Mesodermal cell (in vitro differentiated cells): ENCODE measurements at regions not wholly inside any gene's neighbourhood (a gene's known extent, or its start where the extent isn't known, plus 50 kb on each side); places are given as distances from the start of the nearest gene placed in this dataset.

Experiments
- H3K27ac ChIP-seq: 2 replicates; pipeline ENCODE4 v1.7.0; 2013; ENCODE audit warnings: mild to moderate bottlenecking, low read depth, low read length, moderate library complexity; ENCODE audit not compliant: severe bottlenecking
- H3K36me3 ChIP-seq: 2 replicates; pipeline ENCODE4 v1.7.1; 2013; ENCODE audit warnings: mild to moderate bottlenecking, low read length, moderate library complexity; ENCODE audit not compliant: control insufficient read depth, insufficient read depth
- H3K4me1 ChIP-seq: one replicate; pipeline ENCODE4 v1.7.1; 2013; ENCODE audit warnings: mild to moderate bottlenecking, low read length; ENCODE audit not compliant: insufficient read depth, control insufficient read depth, poor library complexity, severe bottlenecking
- H3K4me3 ChIP-seq: 2 replicates; pipeline ENCODE4 v1.7.0; 2013; ENCODE audit warnings: low read length, control low read depth, mild to moderate bottlenecking; ENCODE audit not compliant: insufficient read depth, poor library complexity, severe bottlenecking; ENCODE audit errors: extremely low read depth
- H3K9me3 ChIP-seq: 2 replicates; pipeline ENCODE4 v1.7.1; 2013; ENCODE audit warnings: mild to moderate bottlenecking, low read length, moderate library complexity; ENCODE audit not compliant: control insufficient read depth
- WGBS, 2 experiments: methylation state at CpG; one replicate each; pipeline ENCODE4 v1.1.5; 2013; ENCODE audit warnings: missing lambda C conversion rate in 2 of 2; ENCODE audit not compliant: insufficient coverage in 2 of 2; 5-methylcytosine and 5-hydroxymethylcytosine counted together

GRCh38 chr1:99537886-99538617 is 107.9 kb upstream of the PALMD start:
- H3K4me3 ChIP-seq = no peak overlapping the region
- no peaks in the 10 kb centered on the region for H3K4me1 ChIP-seq
- no CpG with 5 or more reads among the region's 5 CpGs for WGBS, 2 experiments
- no peak overlapping the region for H3K27ac ChIP-seq
- peaks cover 7% of the 10 kb centered on the region for H3K9me3 ChIP-seq
- H3K36me3 ChIP-seq = no peaks in the 10 kb centered on the region

- Histone ChIP-seq H3K27ac (no peak overlapping the region), H3K4me1 (no peaks in the 10 kb centered on the region), H3K36me3 (no peaks in the 10 kb centered on the region), H3K9me3 (peaks cover 7% of the 10 kb centered on the region), H3K4me3 (no peak overlapping the region)
- 100% methylated on average over 2 of the region's 2 CpGs; no CpG with 5 or more reads in 1 of the 2 experiments for whole genome bisulfite sequencing, 2 experiments
Observed at GRCh38 chr1:99538618-99538956, 107.3 kb upstream of the PALMD start.

- Histone ChIP-seq H3K4me3 (no peak overlapping the region), H3K36me3 (no peaks in the 10 kb centered on the region), H3K27ac (no peak overlapping the region), H3K4me1 (no peaks in the 10 kb centered on the region), H3K9me3 (peaks cover 7% of the 10 kb centered on the region)
Observed at GRCh38 chr1:99539131-99539530, 106.8 kb upstream of the PALMD start.

GRCh38 chr1:99540744-99541143 is 105.2 kb upstream of the PALMD start:
- H3K9me3 ChIP-seq = peaks cover 7% of the 10 kb centered on the region
- no peak overlapping the region for H3K4me3 ChIP-seq
- WGBS, 2 experiments = 100% methylated on average over 1 of the region's 1 CpG; no CpG with 5 or more reads in 1 of the 2 experiments
- no peak overlapping the region for H3K27ac ChIP-seq
- H3K4me1 ChIP-seq = no peaks in the 10 kb centered on the region
- no peaks in the 10 kb centered on the region for H3K36me3 ChIP-seq

- H3K36me3 ChIP-seq = no peaks in the 10 kb centered on the region
- H3K9me3 ChIP-seq = peaks cover 7% of the 10 kb centered on the region
- no CpG with 5 or more reads among the region's 1 CpG for WGBS, 2 experiments
- H3K27ac ChIP-seq = no peak overlapping the region
- H3K4me1 ChIP-seq = no peaks in the 10 kb centered on the region
- no peak overlapping the region for H3K4me3 ChIP-seq
Observed at GRCh38 chr1:99544328-99544727, 101.6 kb upstream of the PALMD start.

DNA sequence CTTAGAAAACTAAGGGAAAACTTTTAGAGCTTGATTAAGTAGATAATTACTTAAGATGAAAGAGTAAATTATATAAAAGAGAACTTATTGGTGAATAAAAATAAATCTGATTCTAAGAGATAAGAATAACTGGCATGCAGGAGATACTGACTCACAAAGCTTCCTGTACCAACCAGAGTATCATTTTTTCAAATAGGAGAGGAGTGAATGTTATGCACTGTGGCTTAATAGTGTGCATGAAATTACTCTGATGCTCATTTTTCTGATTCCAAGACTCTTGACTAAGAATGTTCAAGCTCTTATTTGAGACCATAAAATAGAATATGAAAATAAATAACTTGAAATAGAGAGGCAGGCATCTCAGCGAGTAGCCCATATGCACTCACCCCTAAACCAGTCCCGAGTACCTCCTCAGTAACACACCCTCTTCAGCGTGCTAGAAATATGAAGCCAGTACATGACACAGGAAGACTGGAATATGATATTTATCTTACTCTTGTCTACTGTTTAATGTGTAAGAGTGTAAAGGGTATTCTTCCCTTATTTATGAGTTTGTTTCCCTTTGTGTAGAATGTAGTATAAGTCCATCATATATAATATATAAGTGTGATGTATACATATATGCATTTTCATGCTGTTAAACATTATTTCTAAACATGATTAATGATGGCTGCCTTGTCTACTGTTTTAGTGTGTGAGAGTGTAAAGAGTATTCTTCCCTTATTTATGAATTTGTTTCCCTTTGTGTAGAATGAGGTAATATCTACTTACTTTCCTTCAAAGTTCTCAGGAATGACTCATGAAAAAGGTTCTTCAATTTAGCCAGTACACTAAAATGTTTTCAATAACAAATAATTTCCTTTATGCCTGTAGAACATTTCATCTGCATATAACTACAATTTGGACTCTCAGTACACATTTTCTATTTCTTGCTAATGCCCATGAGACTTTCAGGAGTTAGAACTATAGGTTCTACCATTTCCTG is 99.2 kb upstream of the PALMD start:
- H3K36me3 ChIP-seq = no peaks in the 10 kb centered on the region
- H3K27ac ChIP-seq = no peak overlapping the region
- no peaks in the 10 kb centered on the region for H3K9me3 ChIP-seq
- H3K4me1 ChIP-seq = no peaks in the 10 kb centered on the region
- no CpG with 5 or more reads among the region's 3 CpGs for WGBS, 2 experiments
- no peak overlapping the region for H3K4me3 ChIP-seq

DNA sequence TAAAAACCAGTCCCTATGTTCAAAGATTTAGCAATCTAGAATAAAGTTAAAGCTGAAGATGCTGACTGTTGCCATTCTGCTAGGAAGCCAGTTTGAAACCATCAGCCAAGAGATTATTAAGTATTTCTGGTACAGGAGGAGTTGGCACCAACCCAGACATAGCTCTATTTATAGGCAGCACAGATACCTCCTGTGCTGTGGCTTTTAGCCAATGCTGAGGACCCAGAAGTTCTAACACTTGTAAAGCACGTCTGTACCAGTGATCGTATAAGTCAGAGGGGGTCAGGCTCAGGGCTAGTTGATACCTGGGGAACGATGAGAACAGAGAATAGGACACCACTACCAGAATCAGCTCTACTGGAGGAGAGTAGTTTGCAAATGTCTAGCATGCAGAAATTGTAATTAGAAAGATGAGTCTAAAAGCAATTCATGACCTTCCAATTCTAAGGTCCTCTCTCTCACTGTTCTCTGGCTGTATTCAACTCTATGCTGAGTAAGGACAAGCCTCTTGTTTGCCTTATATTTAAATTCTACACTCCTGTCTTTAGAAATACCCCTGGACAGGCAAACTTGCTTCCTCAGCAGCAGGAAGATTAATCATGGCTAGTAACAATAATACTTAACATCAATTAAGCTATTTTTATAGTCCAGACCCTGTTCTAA is 96.8 kb upstream of the PALMD start:
- WGBS, 2 experiments = 92 to 95% methylated on average over 2 to 3 of the region's 3 CpGs
- H3K9me3 ChIP-seq = no peaks in the 10 kb centered on the region

DNA sequence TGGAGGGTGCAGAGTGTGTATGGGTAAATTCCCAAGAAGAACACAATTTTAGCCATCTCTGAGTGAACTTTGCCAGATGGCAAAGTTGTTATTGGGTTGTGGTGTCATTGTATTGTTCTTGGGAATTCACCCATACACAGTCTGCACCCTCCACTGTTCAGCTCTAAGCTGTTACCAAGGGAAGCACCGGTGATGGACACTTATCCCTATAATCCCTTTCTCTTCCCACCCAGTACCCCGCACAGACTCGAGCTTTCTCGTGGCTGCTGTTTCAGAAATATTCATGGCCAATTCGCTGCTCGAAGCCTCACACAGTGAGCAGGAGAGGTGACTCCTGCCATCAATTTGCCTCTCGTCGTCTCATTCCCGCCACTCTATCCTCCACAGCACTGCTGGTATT is 95.7 kb upstream of the PALMD start:
- no peaks in the 10 kb centered on the region for H3K9me3 ChIP-seq
- WGBS, 2 experiments = 90 to 97% methylated on average over 9 of the region's 9 CpGs
- no peak overlapping the region for H3K27ac ChIP-seq
- H3K4me1 ChIP-seq = no peaks in the 10 kb centered on the region
- H3K36me3 ChIP-seq = no peaks in the 10 kb centered on the region
- H3K4me3 ChIP-seq = no peak overlapping the region

More for the DNA sequence above, 96.8 kb upstream of the PALMD start:
- H3K27ac ChIP-seq = no peak overlapping the region
- H3K36me3 ChIP-seq = no peaks in the 10 kb centered on the region
- H3K4me1 ChIP-seq = no peaks in the 10 kb centered on the region
- H3K4me3 ChIP-seq = no peak overlapping the region

DNA sequence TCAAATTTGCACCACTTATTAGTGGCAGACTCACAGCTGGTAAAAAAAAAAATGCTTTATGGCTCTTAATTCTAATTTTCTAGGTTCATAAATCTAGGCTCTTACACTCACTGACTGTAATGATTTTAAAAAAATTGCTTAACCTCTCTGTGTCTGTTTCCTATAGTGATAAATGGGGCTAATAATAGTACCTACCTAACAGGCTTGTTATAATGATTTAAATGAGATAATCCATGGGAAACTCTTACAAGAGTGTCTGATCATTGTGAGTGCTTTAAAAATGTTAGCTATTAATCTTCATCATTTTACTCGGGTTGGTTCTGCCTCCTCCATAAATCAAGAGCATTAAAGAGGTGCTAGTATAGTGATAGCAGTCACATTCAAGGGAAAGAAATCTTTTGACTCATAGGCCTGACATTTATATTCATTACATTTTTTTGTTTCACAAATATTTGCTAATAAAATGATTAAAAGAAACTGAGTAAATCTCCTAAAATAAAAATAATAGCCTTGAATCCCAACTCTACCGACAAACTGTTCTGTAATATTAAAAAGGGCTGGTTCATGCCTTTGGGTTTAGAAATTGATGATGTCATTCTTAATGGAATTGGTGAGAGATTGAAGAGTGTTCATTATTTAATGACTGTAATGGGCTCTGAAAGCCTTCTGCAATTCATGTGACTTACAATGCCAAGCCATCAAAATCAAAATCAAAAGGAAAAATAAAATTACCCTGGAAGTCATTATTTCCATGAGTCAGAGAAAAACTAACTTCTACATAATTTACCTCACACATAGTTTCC is 93.9 kb upstream of the PALMD start:
- Histone ChIP-seq H3K4me3 (no peak overlapping the region), H3K9me3 (no peaks in the 10 kb centered on the region), H3K4me1 (no peaks in the 10 kb centered on the region), H3K36me3 (no peaks in the 10 kb centered on the region), H3K27ac (no peak overlapping the region)
- 100% methylated on average over 1 of the region's 2 CpGs; no CpG with 5 or more reads in 1 of the 2 experiments for WGBS, 2 experiments

DNA sequence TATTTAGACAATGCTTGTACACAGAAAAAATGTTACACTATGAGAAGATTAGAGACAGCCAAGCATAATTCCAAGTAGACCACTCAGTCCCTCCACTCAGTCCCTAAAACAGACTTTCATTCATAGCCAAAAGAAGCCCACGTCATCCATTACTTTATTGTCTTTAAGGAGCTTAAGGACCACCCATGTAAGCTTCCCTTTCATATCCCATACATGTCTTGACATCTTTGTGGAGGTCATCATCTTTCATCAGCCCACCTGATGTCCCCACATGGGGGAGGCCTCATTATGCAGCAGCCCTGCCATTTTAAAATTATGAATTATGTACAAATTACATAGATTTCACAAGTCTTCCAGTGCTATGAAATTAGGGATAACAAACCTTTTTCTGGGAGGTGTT is 92.6 kb upstream of the PALMD start:
- Histone ChIP-seq H3K4me3 (no peak overlapping the region), H3K9me3 (no peaks in the 10 kb centered on the region), H3K27ac (no peak overlapping the region), H3K36me3 (no peaks in the 10 kb centered on the region), H3K4me1 (no peaks in the 10 kb centered on the region)
- WGBS, 2 experiments = 67 to 86% methylated on average over 1 of the region's 1 CpG
